ENCODE measurements at regions not wholly inside any gene's neighbourhood (a gene's known extent, or its start where the extent isn't known, plus 50 kb on each side); places are given as distances from the start of the nearest gene placed in this dataset.

DNA sequence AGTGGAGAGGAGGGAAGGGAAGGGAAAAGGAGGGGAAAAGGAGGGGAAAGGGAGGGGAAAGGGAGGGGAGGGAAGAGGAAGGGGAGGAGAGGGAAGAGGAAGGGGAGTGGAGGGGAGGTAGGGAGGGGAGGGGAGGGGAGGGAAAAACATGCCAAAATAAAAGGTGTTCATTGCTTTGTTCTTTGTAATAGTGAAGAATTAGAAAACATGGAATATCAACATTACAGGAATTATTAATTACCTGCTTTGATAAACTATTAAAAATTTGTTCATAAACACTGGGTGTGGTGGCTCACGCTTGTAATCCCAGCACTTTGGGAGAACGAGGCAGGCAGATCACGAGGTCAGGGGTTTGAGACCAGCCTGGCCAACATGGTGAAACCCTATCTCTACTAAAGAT, 579.2 kb downstream of the MED13L start:
- DNase-seq (ENCODE audit: low spot score): no peak
- no peak overlapping the region for H3K4me3 ChIP-seq
- H3K27ac ChIP-seq: no peak overlapping the region
- no peaks in the 10 kb centered on the region for H3K9me3 ChIP-seq
- H3K36me3 ChIP-seq: no peaks in the 10 kb centered on the region
- ATAC-seq (ENCODE audit: insufficient number of reproducible peaks, low FRiP score, low read depth): no peak
- no peaks in the 10 kb centered on the region for H3K4me1 ChIP-seq (ENCODE audit: control insufficient read depth in 1 of 2, low read depth in 2 of 2)
- no peaks in the 10 kb centered on the region for H3K27me3 ChIP-seq (replicated peaks; ENCODE audit: insufficient read depth)
- TF ChIP-seq CTCF (IDR thresholded peaks at IDR 0.05): no peak

GRCh38 chr12:115697340-115697739, 580.2 kb downstream of the MED13L start:
- Histone ChIP-seq H3K9me3 (no peaks in the 10 kb centered on the region), H3K36me3 (no peaks in the 10 kb centered on the region), H3K4me1 (ENCODE audit: control insufficient read depth in 1 of 2, low read depth in 2 of 2) (no peaks in the 10 kb centered on the region), H3K27me3 (replicated peaks; ENCODE audit: insufficient read depth) (no peaks in the 10 kb centered on the region), H3K4me3 (no peak overlapping the region), H3K27ac (no peak overlapping the region)
- no peak for DNase-seq (ENCODE audit: low spot score)
- no peak for TF ChIP-seq CTCF (IDR thresholded peaks at IDR 0.05)
- no peak for ATAC-seq (ENCODE audit: insufficient number of reproducible peaks, low FRiP score, low read depth)

DNA sequence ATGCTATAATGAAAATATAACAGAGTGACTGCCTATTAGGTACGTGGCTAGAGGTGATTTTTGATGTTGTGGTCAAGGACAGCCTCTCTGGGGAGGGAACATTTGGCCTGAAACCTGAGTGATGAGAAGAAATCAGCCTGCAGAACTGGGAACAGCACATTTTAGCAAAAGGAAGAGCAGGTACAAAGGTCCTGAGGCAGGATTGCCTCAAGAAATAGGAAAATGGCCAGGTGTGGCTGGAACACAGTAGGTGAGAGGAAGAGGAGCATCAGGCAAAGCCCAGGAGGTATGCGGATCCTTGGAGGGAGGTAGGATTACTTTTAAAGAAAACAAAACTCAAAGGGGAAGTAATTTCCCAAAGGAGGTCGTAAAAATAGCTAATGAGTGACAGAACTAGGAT, 582.9 kb downstream of the MED13L start:
- H3K27me3 ChIP-seq (replicated peaks; ENCODE audit: insufficient read depth): no peaks in the 10 kb centered on the region
- H3K9me3 ChIP-seq: no peaks in the 10 kb centered on the region
- TF ChIP-seq CTCF (IDR thresholded peaks at IDR 0.05): no peak
- H3K27ac ChIP-seq: no peak overlapping the region
- no peak overlapping the region for H3K4me3 ChIP-seq
- H3K36me3 ChIP-seq: no peaks in the 10 kb centered on the region
- H3K4me1 ChIP-seq (ENCODE audit: control insufficient read depth in 1 of 2, low read depth in 2 of 2): no peaks in the 10 kb centered on the region
- ATAC-seq (ENCODE audit: insufficient number of reproducible peaks, low FRiP score, low read depth) (no peak), DNase-seq (ENCODE audit: low spot score) (no peak)

GRCh38 chr12:115693970-115694369, 583.5 kb downstream of the MED13L start:
- no peak for ATAC-seq (ENCODE audit: insufficient number of reproducible peaks, low FRiP score, low read depth)
- H3K4me3 ChIP-seq: no peak overlapping the region
- no peaks in the 10 kb centered on the region for H3K9me3 ChIP-seq
- H3K27me3 ChIP-seq (replicated peaks; ENCODE audit: insufficient read depth): no peaks in the 10 kb centered on the region
- DNase-seq (ENCODE audit: low spot score): no peak
- H3K36me3 ChIP-seq: no peaks in the 10 kb centered on the region
- H3K27ac ChIP-seq: no peak overlapping the region
- no peak for TF ChIP-seq CTCF (IDR thresholded peaks at IDR 0.05)
- H3K4me1 ChIP-seq (ENCODE audit: control insufficient read depth in 1 of 2, low read depth in 2 of 2): peaks cover 0 to 1% of the 10 kb centered on the region in 2 donors

- ATAC-seq (ENCODE audit: insufficient number of reproducible peaks, low FRiP score, low read depth): no peak
Observed at GRCh38 chr12:115691123-115691522, 586.4 kb downstream of the MED13L start.

More at GRCh38 chr12:115691123-115691522, 586.4 kb downstream of the MED13L start:
- no peak for TF ChIP-seq CTCF (IDR thresholded peaks at IDR 0.05)
- DNase-seq (ENCODE audit: low spot score): no peak
- Histone ChIP-seq H3K9me3 (no peaks in the 10 kb centered on the region), H3K4me3 (no peak overlapping the region), H3K4me1 (ENCODE audit: control insufficient read depth in 1 of 2, low read depth in 2 of 2) (peaks cover 4 to 27% of the 10 kb centered on the region in 2 donors), H3K27me3 (replicated peaks; ENCODE audit: insufficient read depth) (no peaks in the 10 kb centered on the region), H3K27ac (no peak overlapping the region), H3K36me3 (no peaks in the 10 kb centered on the region)

Data from thoracic aorta (tissue), 2 donors.